GM19463 (cell line): ENCODE measurements at regions not wholly inside any gene's neighbourhood (a gene's known extent, or its start where the extent isn't known, plus 50 kb on each side); places are given as distances from the start of the nearest gene placed in this dataset.

Experiments used
- ATAC-seq: cut with Tn5 transposase; IDR thresholded peaks from one replicate; pipeline ENCODE4 v1.9.1; 2021; ENCODE audit warnings: mild to moderate bottlenecking, moderate library complexity; ENCODE audit not compliant: unreplicated experiment

DNA sequence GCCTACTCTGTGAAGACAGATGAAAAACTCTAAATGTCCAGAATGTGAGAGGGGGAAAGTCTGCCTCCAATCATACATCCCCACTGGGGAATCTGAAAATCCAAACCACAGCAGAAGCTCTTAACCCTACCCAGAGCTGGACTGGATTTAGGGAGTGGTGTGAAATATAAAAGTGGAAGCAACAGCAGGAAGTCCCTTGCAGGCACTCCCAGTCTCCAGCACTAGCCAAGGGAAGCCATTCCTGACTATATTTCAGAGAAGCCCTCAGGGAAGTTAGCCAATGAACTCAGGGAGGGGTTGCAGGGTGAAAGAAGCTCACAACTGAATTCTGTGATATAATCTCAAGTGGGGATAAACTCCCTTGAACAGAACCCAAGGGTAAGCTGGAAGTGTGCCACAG is 51.5 kb downstream of the CRPPA start:
- no peak for ATAC-seq

DNA sequence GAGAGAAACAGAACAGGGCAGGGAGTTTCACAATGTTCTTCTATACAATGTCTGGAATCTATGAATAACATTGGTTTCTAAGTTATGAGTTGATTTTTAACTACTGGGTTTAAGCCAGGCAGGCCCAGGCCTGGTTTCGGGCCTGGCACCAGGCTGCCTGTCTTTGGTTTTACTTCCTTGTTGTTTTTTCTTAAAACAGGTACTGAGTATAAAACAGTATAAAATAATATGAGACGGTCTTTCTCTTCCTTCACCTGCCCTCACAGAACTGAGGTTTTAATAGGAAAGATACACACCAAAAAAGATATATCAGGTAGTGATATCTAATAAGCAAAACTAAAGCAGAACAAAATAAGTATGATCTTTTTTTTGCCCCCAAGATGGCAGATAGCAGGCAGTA is 52.0 kb downstream of the CRPPA start:
- ATAC-seq, result peak; percentile 9

GRCh38 chr7:16368885-16369284 is 52.5 kb downstream of the CRPPA start:
- ATAC-seq, result no peak

GRCh38 chr7:16367115-16367514 is 54.2 kb downstream of the CRPPA start:
- ATAC-seq, result no peak

DNA sequence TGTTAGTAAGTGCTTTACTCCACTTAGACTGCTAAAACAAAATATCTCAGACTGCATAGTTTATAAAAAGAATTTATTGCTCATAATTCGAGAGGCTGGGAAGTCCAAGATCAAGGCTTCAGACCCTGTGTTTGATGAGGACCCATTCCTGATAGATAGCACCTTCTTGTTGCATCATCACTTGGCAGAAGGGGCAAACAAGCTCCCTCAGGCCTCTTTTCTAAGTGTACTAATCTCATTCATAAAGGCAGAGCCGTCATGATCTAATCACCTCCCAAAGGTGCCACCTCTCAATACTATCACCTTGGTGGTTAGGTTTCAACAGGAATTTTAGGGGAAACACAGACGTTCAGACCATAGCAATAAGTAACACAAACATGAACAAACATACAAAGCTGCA is 55.4 kb downstream of the CRPPA start:
- peak; percentile 32 for ATAC-seq

GRCh38 chr7:16365177-16365576 is 56.2 kb downstream of the CRPPA start:
- ATAC-seq, result peak; percentile 39

DNA sequence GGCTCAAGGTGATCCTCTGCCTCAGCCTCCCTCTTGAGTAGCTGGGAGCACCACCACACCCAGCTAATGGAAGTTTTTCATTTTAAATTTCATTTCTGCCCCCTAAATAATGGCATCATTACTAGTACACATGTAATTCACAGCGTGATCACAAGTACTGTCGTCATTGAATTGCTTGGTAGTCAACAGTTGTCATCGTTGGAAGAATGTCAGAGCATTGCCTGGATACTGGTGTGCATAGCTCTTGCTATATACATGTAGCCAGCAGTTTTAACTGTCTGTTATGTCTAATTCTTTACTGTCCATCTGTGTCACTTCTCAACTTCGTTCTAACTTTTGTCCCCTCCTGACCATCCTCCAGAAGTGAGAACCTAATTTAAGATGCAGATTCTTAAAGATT is 62.1 kb downstream of the CRPPA start:
- no peak for ATAC-seq

GRCh38 chr7:16357921-16358320 is 63.4 kb downstream of the CRPPA start:
- no peak for ATAC-seq

DNA sequence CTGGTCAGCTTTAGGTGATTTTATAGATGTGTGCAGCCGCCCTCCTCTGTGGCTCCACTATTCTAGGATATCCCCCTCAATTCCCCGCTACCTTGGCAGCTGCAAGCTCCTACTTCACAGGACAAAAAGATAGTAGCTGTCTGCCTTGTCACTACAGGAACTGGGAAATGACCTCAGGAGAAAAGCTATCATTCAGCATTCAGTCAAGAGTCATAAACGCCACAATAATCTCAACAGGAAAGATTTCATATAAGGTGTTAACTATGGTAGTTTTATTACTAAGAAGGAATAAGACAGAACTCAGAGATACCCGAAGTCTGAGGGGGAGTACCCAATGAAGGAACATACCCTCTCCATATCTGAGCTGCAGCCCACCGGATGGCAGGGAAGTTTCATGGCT is 63.9 kb downstream of the CRPPA start:
- no peak for ATAC-seq

GRCh38 chr7:16356301-16356958 is 64.9 kb downstream of the CRPPA start:
- ATAC-seq, result no peak

DNA sequence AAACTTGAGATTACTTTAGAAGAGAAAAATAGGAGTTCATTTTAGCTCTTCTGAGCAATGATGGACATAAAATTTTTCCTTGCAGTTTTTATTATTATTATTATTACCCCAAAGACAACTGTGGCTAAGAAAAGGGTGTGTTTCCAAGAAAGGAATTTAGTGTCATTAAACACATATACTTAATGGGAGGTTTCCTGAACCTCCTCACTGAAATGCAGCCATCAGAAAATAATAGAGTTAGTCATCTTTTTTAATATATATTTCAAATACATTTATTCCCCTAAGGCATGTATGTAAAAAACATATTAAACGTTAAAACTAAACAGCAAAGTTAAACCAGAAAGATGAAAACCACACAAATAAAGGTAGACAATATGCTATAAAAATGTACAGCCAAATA is 66.8 kb downstream of the CRPPA start:
- ATAC-seq, result no peak

DNA sequence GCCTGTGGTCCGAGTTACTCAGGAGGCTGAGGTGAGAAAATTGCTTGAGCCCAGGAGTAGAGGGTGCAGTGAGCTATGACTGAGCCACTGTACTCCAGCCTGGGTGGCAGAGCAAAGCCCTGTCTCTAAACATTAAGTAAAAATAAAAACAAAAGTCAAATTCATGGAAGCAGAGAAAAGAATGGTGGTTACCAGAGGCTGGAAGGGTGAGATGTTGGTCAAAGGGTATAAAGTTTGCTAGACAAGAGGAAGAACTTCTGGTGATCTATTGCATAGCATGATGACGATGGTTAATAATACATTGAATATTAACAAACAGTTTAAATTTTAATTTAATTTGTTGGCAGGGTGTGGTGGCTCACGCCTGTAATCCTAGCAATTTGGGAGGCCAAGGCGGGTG is 68.1 kb downstream of the CRPPA start:
- no peak for ATAC-seq

DNA sequence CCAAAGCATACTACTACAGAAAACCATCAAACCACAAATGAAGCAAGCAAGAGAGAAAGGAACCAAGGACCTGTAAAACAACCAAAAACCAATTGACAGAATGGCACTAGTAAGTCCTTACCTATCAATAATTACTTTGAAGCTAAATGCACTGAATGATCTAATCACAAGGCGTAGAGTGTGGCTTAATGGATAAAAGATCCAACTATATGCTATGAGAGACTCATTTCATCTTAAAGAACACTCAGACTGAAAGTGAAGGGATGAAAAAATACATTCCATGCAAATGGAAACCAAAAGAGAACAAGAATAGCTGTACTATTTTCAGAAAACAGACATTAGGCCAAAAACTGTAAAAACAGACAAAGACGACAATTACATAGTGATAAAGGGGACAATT is 70.7 kb downstream of the CRPPA start:
- peak; percentile 56 for ATAC-seq

GRCh38 chr7:16348251-16348650 is 73.1 kb downstream of the CRPPA start:
- ATAC-seq, result no peak

DNA sequence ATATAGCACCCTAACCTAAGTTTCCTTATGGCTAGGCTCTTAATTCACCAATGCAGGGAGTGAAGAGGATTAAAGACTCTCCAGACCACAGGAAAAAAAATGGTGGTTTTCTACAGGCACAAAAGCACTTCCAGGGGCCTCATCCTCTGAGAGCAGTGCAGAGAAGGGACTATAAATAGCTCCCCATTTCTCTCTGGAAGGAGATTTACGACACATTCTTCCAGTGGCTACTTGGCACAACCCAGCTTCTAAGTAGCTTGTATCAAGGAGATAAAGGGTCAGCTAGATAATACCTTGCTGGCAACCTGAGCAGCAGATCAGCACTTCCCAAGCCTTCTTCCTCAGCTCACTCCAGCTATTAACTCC is 73.5 kb downstream of the CRPPA start:
- ATAC-seq, result no peak

GRCh38 chr7:16347066-16347826 is 74.1 kb downstream of the CRPPA start:
- no peak for ATAC-seq

DNA sequence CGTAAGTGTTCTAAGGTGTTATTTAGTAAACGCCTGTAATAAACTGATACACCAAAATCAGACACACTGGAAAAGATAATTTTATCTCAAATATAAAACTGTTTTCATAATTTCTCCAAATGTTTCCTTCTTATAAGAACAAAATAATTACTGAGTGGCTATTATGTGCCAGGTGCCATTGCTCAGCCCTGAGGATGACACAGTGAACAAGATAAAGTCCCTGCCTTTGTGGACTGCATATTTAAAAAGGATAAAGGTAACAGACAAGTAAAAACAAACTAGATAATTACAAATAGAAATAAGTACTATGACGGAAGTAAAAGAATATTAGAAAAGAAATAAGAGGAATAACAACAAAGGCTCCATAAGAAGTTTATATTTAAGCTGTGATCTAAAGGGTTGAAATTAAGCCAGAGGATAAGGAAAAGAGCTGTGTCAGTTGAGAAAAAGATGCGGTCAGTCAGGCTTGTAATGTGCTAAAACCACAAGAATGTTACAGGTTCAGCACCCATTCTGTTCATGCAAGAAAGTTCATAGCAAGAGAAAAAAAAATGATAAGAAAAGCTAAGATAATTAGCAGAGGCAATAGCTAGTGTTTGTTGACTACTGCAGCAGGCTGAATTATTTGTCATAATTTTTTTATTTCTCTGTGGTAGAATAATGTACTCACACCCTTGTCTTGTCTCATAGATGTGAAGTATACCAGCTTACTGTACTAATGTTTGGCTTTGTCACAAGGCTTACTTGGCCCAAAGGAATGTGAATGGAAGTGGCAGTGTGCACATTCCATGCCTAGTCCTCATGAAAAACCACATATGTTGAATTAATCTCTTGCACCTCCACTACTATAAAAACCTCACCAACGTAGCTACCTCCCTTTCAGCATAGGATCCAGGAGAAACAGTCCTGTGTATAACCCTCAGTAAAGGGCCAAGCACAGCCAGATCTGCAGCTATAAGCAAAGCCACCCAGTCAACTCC is 75.1 kb downstream of the CRPPA start:
- peak; percentile 50 for ATAC-seq

GRCh38 chr7:16344927-16345326 is 76.4 kb downstream of the CRPPA start:
- ATAC-seq, result no peak

DNA sequence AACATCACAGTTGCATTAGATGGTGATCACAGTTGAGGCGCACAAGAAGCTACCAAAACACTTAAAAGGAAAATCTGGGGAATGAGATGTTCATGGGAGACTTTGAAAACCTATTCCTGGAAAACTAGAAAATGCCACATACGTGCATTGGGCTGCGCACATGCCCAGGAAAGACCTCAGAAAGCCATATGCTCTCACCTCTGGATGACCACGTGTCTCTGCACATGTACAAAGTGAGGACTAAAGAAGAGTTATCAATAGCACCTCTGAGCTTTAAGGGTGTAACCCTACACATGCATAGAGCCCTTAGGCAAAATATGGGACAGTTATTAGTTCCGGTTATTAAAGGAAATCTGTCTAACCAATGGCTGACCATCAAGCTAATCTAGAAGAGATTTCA is 77.7 kb downstream of the CRPPA start:
- ATAC-seq, result no peak

GRCh38 chr7:16338065-16338464 is 83.3 kb downstream of the CRPPA start:
- ATAC-seq, result no peak

- ATAC-seq, result no peak
These were observed 95.2 kb downstream of the CRPPA start for GRCh38 chr7:16326106-16326505.

DNA sequence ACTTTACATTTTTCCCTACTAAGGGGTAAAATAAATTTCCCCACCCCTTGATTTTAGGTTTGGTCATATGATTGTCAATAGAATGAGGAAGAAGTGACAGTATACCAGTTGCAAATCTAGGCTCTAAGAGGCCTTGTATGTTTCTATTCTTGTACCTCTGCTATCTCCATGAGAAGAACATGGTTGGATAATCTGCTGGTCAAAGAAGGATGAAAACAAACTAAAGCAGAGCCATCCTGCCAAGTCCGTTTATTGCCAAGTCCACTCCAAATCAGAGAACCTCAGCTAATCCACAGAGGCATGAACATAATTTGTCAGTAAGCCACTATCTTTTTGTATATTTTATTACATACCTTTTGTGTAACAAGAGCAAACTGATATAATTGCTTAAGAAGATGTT is 98.0 kb downstream of the CRPPA start:
- ATAC-seq, result no peak
